GM12878 (cell line): ENCODE measurements at regions not wholly inside any gene's neighbourhood (a gene's known extent, or its start where the extent isn't known, plus 50 kb on each side); places are given as distances from the start of the nearest gene placed in this dataset.

Experiments used
- ATAC-seq: fragments of 200-7000 bp; cut with Tn5 transposase; 3 replicates; pipeline ENCODE4 v1.9.1; 2020; ENCODE audit warnings: mild to moderate bottlenecking, moderate library complexity
- BruUV-seq: library from RNA; stranded (reverse); fragments of 400-500 nt; replicated peaks from 2 replicates; lab custom pipeline; 2021; lab: Mats Ljungman, UMichigan
- CTCF ChIA-PET: fragments of 300-600 bp; sonication (Branson Sonifier 250); formaldehyde crosslinking; extraction: SDS; loops from one replicate; lab custom pipeline; 2021; ENCODE audit warnings: inconsistent platforms; lab: Yijun Ruan, JAX
- POLR2A ChIA-PET: fragments of 350-600 bp; formaldehyde crosslinking; extraction: SDS; loops from one replicate; lab custom pipeline; 2021; ENCODE audit warnings: inconsistent platforms; lab: Charles Lee
- RAD21 ChIA-PET: fragments of 300-600 bp; sonication (Branson Sonifier 250); formaldehyde crosslinking; loops from one replicate; lab custom pipeline; 2023; ENCODE audit warnings: antibody characterized with exemption; ENCODE audit not compliant: unreplicated experiment; lab: Charles Lee
- SMC1A ChIA-PET: fragments of 300-600 bp; sonication (Branson Sonifier 250); formaldehyde crosslinking; loops from one replicate; lab custom pipeline; 2023; ENCODE audit not compliant: unreplicated experiment, uncharacterized antibody; lab: Charles Lee
- DNase-seq: peaks from one replicate; pipeline ENCODE4 v3.0.0-alpha.2; 2011; ENCODE audit warnings: low read depth, low spot score
- FAIRE-seq: peaks from 3 replicates; lab custom pipeline; 2011; peaks lifted over from hg19 to GRCh38; lab: Jason Lieb, UNC
- H2AFZ ChIP-seq: 2 replicates; pipeline ENCODE4 v1.6.0; 2011; ENCODE audit warnings: low read depth, low read length, control low read depth; ENCODE audit not compliant: control insufficient read depth
- H3K27ac ChIP-seq: 2 replicates; pipeline ENCODE4 v1.5.1; 2011; ENCODE audit warnings: control low read depth; ENCODE audit not compliant: control insufficient read depth, insufficient read depth
- H3K27me3 ChIP-seq, 2 experiments: replicated peaks in 1 of 2; 2 replicates each; pipeline versions ENCODE4 v1.6.0 to v1.6.1; 2011; ENCODE audit warnings: low read length in 1 of 2; ENCODE audit not compliant: control insufficient read depth in 2 of 2, insufficient read depth in 2 of 2
- H3K36me3 ChIP-seq, 2 experiments: 2 replicates each; pipeline ENCODE4 v1.5.1; 2011; ENCODE audit warnings: low read length in 1 of 2; ENCODE audit not compliant: control insufficient read depth in 2 of 2, insufficient read depth in 2 of 2
- H3K4me1 ChIP-seq: 2 replicates; pipeline ENCODE4 v1.6.1; 2011; ENCODE audit warnings: mild to moderate bottlenecking, low read length, moderate library complexity, mixed read lengths; ENCODE audit not compliant: control insufficient read depth, insufficient read depth
- H3K4me2 ChIP-seq: 2 replicates; pipeline ENCODE4 v1.6.0; 2011; ENCODE audit warnings: control low read depth; ENCODE audit not compliant: control insufficient read depth, insufficient read depth
- H3K4me3 ChIP-seq: fragments of 200-600 bp; sonication (generic); 2 replicates; pipeline ENCODE4 v1.5.1; 2016
- H3K79me2 ChIP-seq: 2 replicates; pipeline ENCODE4 v1.6.0; 2011; ENCODE audit warnings: low read length; ENCODE audit not compliant: control insufficient read depth, insufficient read depth
- H3K9ac ChIP-seq: 2 replicates; pipeline ENCODE4 v1.8.0; 2011; ENCODE audit warnings: low read length, control low read depth, mixed read lengths; ENCODE audit not compliant: control insufficient read depth, insufficient read depth
- H3K9me3 ChIP-seq: replicated peaks from 3 replicates; pipeline ENCODE4 v1.5.1; 2011; ENCODE audit warnings: mild to moderate bottlenecking, low read length; ENCODE audit not compliant: control insufficient read depth, insufficient read depth
- H4K20me1 ChIP-seq: 2 replicates; pipeline ENCODE4 v1.6.0; 2011; ENCODE audit not compliant: control insufficient read depth, insufficient read depth
- ASH2L ChIP-seq: fragments of 300-600, 200-600 bp; sonication (generic); IDR thresholded peaks from 2 replicates; pipeline ENCODE4 v1.6.1; 2017; ENCODE audit warnings: low read depth, mild to moderate bottlenecking, borderline replicate concordance
- DPF2 ChIP-seq: fragments of 450-650 bp; IDR thresholded peaks from 2 replicates; pipeline ENCODE4 v1.6.1; 2017; ENCODE audit warnings: mild to moderate bottlenecking
- JUND ChIP-seq: IDR thresholded peaks from 2 replicates; pipeline ENCODE4 v1.6.1; 2012; ENCODE audit warnings: low read depth, mild to moderate bottlenecking, low read length, improper control_type of control experiment, moderate library complexity
- MXI1 ChIP-seq: fragments of 150-350 bp; IDR thresholded peaks from 2 replicates; pipeline ENCODE4 v1.6.1; 2011; ENCODE audit warnings: low read depth, mild to moderate bottlenecking, inconsistent platforms, low read length, improper control_type of control experiment
- NFIC ChIP-seq: IDR thresholded peaks from 2 replicates; pipeline ENCODE4 v1.6.1; 2012; ENCODE audit warnings: low read depth, mild to moderate bottlenecking, inconsistent platforms, low read length, moderate library complexity
- NR2F1 ChIP-seq: fragments of 450-650 bp; conservative IDR thresholded peaks from 2 replicates; pipeline ENCODE4 v1.6.1; 2017; ENCODE audit warnings: mild to moderate bottlenecking
- POLR2AphosphoS5 ChIP-seq: IDR thresholded peaks from 2 replicates; pipeline ENCODE4 v1.6.1; 2011; ENCODE audit warnings: mild to moderate bottlenecking, low read length, inconsistent platforms
- SIN3A ChIP-seq: IDR thresholded peaks from 2 replicates; pipeline ENCODE4 v1.6.1; 2012; ENCODE audit warnings: low read depth, low read length, improper control_type of control experiment
- TARDBP ChIP-seq: IDR thresholded peaks from 2 replicates; pipeline ENCODE4 v1.6.1; 2016; ENCODE audit warnings: borderline replicate concordance
- ZNF207 ChIP-seq: fragments of 450-650 bp; IDR thresholded peaks from 2 replicates; pipeline ENCODE4 v1.6.1; 2014; ENCODE audit warnings: antibody characterized with exemption, mild to moderate bottlenecking, borderline replicate concordance
- WGBS: methylation state at CpG from one replicate; pipeline ENCODE4 v1.1.6; 2016; ENCODE audit warnings: low lambda C conversion rate; ENCODE audit not compliant: insufficient replicate concordance, insufficient coverage; ENCODE audit errors: missing lambda C conversion rate; 5-methylcytosine and 5-hydroxymethylcytosine counted together
- in situ Hi-C: fragments of 300-500 bp; cut with MboI; formaldehyde crosslinking; loops from 9 replicates; pipeline ENCODE4 v1.14.3; 2018; ENCODE audit warnings: mixed read lengths
- intact Hi-C: fragments of 100-400 bp; cut with micrococcal nuclease; formaldehyde crosslinking; loops from one replicate; pipeline ENCODE4 v1.14.2; 2022; ENCODE audit not compliant: unreplicated experiment
- TF ChIP-seq, protein P1 (sequence below): fragments of 450-650 bp; IDR thresholded peaks from 2 replicates; pipeline ENCODE4 v1.6.1; 2018; ENCODE audit warnings: mild to moderate bottlenecking, low read depth, moderate library complexity; ENCODE audit not compliant: partially characterized antibody
- TF ChIP-seq, protein P2 (sequence below), 3 experiments: IDR thresholded peaks in 2 of 3; conservative IDR thresholded peaks in 1 of 3; 2 replicates each; pipeline ENCODE4 v1.5.1; 2011; ENCODE audit warnings: low read depth in 3 of 3, low read length in 3 of 3, mild to moderate bottlenecking in 3 of 3, control low read depth in 2 of 3, moderate library complexity in 2 of 3, inconsistent platforms in 1 of 3, mixed read lengths in 1 of 3; ENCODE audit not compliant: control insufficient read depth in 2 of 3, insufficient read depth in 1 of 3; ENCODE audit errors: extremely low read depth in 1 of 3
- TF ChIP-seq, protein P3 (sequence below): fragments of 450-650 bp; IDR thresholded peaks from 2 replicates; pipeline ENCODE4 v1.6.1; 2016; ENCODE audit warnings: mild to moderate bottlenecking

DNA sequence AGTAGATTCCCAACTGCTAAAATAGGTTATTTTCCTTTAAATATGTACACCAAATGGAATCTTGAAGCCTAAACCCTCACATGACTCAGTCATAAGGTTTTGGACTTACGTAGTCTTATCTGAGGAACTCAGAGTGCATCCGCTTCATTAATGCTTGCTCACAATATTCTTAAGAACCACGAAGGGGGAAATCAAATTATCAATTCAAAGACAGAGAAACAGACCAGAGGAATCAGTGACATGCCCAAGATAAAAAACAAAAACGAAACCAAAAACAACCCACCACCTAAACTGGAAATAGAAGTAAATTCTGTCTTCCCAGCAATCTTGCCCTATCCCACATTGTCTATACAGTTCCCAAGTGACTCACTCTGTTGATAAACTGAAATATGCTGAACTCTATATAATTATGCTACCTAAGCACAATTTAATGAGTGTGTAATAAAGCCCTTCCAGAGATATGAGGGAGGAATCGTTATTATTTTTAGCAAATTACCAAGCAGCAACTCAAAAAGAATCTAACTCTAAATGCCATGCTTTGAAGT lies 135.4 kb upstream of the CBLB start (continued):
- TF ChIP-seq, protein P1, sequence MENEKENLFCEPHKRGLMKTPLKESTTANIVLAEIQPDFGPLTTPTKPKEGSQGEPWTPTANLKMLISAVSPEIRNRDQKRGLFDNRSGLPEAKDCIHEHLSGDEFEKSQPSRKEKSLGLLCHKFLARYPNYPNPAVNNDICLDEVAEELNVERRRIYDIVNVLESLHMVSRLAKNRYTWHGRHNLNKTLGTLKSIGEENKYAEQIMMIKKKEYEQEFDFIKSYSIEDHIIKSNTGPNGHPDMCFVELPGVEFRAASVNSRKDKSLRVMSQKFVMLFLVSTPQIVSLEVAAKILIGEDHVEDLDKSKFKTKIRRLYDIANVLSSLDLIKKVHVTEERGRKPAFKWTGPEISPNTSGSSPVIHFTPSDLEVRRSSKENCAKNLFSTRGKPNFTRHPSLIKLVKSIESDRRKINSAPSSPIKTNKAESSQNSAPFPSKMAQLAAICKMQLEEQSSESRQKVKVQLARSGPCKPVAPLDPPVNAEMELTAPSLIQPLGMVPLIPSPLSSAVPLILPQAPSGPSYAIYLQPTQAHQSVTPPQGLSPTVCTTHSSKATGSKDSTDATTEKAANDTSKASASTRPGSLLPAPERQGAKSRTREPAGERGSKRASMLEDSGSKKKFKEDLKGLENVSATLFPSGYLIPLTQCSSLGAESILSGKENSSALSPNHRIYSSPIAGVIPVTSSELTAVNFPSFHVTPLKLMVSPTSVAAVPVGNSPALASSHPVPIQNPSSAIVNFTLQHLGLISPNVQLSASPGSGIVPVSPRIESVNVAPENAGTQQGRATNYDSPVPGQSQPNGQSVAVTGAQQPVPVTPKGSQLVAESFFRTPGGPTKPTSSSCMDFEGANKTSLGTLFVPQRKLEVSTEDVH, result no peak

DNA sequence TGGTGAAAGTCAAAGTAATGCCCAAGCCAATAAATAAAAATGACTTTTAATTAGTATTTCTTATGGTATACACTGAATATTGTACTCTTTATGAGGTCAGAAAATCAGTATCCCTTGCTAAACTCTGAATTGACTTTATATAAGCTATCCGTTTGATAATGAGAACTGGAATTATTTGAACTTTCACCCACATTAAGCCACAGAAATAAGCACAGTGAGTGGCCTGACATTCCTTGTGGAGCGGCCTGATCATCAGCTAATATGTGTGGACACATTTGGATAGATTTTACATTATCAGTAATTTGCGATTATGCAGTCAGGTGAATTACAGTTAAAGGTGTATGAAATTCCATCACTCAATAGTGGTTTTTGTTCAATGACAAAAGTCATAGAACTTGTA lies 136.0 kb upstream of the CBLB start:
- in situ Hi-C loops, result no loop called here
- Histone ChIP-seq H3K27ac (no peak overlapping the region), H4K20me1 (no peaks in the 10 kb centered on the region), H3K27me3 (no peaks in the 10 kb centered on the region), H3K79me2 (no peaks in the 10 kb centered on the region), H3K36me3 (no peaks in the 10 kb centered on the region), H2AFZ (no peak overlapping the region), H3K9ac (no peak overlapping the region), H3K4me2 (no peak overlapping the region), H3K4me1 (no peaks in the 10 kb centered on the region), H3K9me3 (no peaks in the 10 kb centered on the region), H3K4me3 (no peak overlapping the region)
- POLR2A ChIA-PET, result no interaction called here
- intact Hi-C loops, result loop anchor here (10.0 kb wide), 1 partner anchor 600 kb away; no protein-coding TSS in a partner anchor
- FAIRE-seq (no peak), ATAC-seq (no peak), DNase-seq (no peak)
- 97% methylated on average over 3 of the region's 3 CpGs for WGBS
- RAD21 ChIA-PET, result no interaction called here
- SMC1A ChIA-PET, result no interaction called here
- TF ChIP-seq JUND, result no peak
- TF ChIP-seq, protein P2, sequence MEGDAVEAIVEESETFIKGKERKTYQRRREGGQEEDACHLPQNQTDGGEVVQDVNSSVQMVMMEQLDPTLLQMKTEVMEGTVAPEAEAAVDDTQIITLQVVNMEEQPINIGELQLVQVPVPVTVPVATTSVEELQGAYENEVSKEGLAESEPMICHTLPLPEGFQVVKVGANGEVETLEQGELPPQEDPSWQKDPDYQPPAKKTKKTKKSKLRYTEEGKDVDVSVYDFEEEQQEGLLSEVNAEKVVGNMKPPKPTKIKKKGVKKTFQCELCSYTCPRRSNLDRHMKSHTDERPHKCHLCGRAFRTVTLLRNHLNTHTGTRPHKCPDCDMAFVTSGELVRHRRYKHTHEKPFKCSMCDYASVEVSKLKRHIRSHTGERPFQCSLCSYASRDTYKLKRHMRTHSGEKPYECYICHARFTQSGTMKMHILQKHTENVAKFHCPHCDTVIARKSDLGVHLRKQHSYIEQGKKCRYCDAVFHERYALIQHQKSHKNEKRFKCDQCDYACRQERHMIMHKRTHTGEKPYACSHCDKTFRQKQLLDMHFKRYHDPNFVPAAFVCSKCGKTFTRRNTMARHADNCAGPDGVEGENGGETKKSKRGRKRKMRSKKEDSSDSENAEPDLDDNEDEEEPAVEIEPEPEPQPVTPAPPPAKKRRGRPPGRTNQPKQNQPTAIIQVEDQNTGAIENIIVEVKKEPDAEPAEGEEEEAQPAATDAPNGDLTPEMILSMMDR (IDR thresholded peaks at IDR 0.05 in 2 of 3, conservative IDR thresholded peaks at IDR 0.05 in 1 of 3; ENCODE audit: control insufficient read depth in 2 of 3, extremely low read depth in 1 of 3, insufficient read depth in 1 of 3, low read depth in 3 of 3, low read length in 3 of 3), result no peak
- no peak for TF ChIP-seq ZNF207
- TF ChIP-seq NFIC, result no peak
- TF ChIP-seq SIN3A, result no peak
- no peak for TF ChIP-seq ASH2L
- no peak for TF ChIP-seq DPF2
- no peak for TF ChIP-seq NR2F1
- TF ChIP-seq, protein P3, sequence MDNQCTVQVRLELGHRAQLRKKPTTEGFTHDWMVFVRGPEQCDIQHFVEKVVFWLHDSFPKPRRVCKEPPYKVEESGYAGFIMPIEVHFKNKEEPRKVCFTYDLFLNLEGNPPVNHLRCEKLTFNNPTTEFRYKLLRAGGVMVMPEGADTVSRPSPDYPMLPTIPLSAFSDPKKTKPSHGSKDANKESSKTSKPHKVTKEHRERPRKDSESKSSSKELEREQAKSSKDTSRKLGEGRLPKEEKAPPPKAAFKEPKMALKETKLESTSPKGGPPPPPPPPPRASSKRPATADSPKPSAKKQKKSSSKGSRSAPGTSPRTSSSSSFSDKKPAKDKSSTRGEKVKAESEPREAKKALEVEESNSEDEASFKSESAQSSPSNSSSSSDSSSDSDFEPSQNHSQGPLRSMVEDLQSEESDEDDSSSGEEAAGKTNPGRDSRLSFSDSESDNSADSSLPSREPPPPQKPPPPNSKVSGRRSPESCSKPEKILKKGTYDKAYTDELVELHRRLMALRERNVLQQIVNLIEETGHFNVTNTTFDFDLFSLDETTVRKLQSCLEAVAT, result no peak
- no peak for TF ChIP-seq POLR2AphosphoS5
- TF ChIP-seq MXI1, result no peak
- TF ChIP-seq TARDBP, result no peak
- CTCF ChIA-PET, result no interaction called here
- BruUV-seq, result no TSS peak
